Stimulated activated CD4-positive, alpha-beta T cell treated with anti-CD3 and anti-CD28 coated beads, Interleukin-12 subunit alpha, Interleukin-12 subunit beta, amount 100 ng/mL, for 48 hours (primary cell): ENCODE measurements at regions not wholly inside any gene's neighbourhood (a gene's known extent, or its start where the extent isn't known, plus 50 kb on each side); places are given as distances from the start of the nearest gene placed in this dataset.
"Not testable (repeated sequence)": the region's sequence is repeated elsewhere in the genome, so short reads cannot be mapped to it uniquely, and the experiment has no call there.

Experiments used
- DNase-seq, 3 donors: peaks; one replicate each; pipeline ENCODE4 v3.0.0-alpha.2; 2020; ENCODE audit warnings: low read depth in 2 of 3, low spot score in 1 of 3

GRCh38 chr7:120052884-120053382 is 220.0 kb upstream of the KCND2 start:
- DNase-seq: no peak

DNA sequence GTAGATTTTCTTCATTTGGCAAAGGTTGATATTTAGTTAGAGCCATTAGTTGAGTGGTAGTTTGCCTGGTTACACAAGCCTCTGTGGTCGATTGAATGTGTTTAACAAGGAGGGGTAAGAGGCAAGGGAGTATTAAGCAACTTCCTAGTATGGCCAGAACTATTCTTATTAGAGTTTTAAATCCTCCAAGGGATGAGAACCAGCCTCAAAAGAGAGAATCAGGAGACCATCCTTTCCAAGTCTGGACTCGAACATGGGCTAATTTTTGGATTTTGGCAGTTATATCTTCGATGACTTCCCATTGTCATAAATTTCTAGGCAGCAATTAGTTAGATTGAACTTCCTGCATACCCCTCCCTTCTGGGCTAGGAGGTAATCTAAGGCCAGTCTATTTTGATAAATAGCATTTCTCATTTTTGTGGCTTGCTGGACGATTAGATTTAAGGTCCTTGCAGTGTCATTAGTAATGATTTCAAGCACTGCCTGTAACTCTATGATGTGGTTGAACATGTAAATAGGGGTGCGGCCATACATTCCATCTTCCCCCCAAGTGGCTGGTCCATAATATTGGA is 219.5 kb upstream of the KCND2 start:
- DNase-seq: no peak

- DNase-seq: no peak
These were observed 218.4 kb upstream of the KCND2 start for GRCh38 chr7:120054376-120055100.

DNA sequence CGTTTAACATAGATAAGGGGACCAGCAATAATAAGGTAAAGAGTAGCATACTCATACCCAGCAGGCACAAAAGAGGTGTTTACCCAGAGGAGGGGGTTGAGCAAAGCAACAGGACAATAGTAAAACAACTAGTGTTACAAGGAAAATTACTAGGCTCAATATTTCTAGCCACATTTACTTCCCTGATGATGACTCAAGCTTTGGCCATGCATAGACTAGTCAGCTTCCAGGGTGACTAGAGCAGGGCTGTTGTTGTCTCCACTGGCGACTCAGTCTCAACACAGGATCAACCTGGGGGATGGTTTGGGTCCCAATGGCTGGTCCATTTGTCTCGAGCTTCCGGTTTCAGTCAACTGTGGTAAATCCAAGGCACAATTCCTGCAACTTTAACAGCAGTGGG is 217.7 kb upstream of the KCND2 start:
- DNase-seq: no peak

DNA sequence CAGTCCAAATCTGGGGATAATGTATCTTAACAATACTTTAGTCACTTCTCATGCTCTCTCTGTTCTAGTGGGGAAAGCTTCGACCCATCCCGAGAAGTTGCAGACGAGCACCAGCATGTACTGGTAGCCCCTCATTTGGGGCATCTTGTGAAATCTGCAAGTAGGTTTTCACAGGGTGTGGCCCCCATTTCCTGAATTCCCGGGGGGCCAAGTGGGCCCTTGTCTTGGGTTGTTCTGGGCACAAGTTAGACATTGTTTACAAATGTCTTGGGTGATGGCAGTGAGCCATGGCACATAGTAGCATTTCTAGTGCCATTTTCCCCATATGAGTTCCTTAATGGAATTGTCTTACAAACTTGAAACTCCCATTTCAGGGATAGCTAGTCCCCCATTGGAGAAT is 216.7 kb upstream of the KCND2 start:
- DNase-seq: no peak

GRCh38 chr7:120059641-120060040 is 213.3 kb upstream of the KCND2 start:
- DNase-seq: no peak

DNA sequence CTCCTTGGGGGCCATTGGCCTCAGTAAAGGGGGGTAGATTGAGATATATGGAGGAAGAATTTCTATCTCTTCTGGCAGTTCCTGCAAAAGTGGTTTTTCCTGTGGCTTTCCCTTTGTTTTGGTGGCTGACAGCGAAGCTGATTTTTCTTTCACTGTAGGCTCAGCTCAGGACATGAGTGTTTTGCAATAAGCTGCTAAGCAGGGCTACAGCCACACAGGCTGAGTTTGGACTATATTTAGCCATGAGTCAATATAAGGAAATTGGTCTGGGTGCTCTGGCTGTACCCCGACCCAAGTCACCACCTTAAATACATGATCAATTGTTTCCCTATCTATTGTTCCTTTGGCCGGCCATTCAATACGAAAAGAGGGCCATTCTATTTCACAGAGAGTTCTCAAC is 212.7 kb upstream of the KCND2 start:
- DNase-seq: no peak

DNA sequence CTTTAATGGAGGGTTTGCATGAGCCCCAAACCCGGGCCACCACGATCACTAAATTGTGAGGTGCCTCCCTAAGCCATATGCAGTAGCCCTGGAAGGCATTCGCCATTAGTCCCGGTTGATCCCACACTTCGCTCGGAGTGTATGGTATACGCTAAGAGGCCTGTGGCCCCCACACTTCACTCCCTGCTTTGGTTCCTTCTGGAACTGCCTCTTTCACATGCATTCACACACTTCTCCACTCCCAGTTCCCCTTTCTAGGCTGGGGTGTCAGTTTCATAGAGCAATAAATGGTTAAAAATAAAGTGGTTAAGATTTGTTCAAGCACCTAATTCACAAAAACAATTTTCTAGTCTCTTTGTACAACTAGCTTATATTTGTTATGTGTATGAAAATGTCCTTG is 212.1 kb upstream of the KCND2 start:
- DNase-seq: no peak

- DNase-seq: no peak
These were observed 208.4 kb upstream of the KCND2 start for GRCh38 chr7:120064565-120064964.

GRCh38 chr7:120066898-120067297 is 206.1 kb upstream of the KCND2 start:
- not testable (repeated sequence) for DNase-seq

- no peak for DNase-seq
These were observed 202.8 kb upstream of the KCND2 start for GRCh38 chr7:120070201-120070600.

DNA sequence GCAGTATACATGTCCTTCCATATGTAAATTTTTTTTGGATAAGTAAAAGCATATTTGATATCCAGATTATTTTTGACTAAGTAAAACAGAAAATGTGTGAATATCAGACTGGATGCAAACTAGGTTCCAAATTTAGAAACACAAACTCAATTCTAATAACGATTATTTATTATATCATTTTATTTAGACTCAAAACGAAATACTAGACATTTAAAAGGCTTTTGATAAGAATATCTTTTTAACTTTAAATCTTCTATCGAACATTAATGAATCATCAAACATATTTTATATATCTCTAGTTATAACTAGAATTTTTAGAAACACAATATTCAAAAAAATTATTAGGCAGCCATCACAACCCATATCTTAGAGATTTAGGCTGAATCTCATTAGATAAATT is 195.2 kb upstream of the KCND2 start:
- no peak for DNase-seq

DNA sequence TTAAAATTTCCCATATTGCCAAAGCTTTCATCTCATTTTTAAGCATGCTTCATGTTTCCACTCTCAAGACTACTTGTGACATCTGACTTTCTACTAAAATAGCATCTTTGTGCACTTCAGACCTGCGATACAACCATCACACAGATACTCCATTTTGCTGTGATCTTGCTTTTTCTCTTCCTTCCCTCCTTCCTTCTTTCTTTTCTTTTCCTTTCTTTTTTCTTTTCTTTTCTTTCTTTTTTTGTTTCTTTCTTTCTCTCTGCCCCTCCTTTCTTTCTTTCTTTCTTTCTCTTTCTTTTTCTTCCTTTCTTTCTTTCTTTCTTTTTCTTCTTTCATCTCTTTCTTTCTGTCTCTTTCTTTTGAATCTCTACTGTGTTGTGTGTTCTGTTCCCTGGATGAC is 194.0 kb upstream of the KCND2 start:
- DNase-seq: no peak

- no peak for DNase-seq
These were observed 193.3 kb upstream of the KCND2 start for GRCh38 chr7:120079704-120080103.

DNA sequence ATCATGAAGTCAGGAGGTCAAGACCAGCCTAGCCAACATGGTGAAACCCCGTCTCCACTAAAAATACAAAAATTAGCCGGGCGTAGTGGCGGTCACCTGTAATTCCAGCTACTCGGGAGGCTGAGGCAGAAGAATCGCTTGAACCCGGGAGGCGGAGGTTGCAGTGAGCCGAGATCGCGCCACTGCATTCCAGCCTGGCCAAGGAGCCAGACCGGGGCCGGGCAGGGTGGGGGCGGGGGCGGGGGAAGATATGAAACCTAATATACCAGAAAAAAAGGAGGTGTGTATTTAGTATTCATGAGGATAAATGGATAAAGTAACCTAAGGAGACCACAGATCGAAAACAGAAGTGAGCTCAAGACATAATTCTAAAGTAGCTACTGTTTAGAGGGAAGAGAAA is 186.5 kb upstream of the KCND2 start:
- DNase-seq: not testable (repeated sequence)

- DNase-seq: no peak
These were observed 183.0 kb upstream of the KCND2 start for GRCh38 chr7:120089968-120090367.

DNA sequence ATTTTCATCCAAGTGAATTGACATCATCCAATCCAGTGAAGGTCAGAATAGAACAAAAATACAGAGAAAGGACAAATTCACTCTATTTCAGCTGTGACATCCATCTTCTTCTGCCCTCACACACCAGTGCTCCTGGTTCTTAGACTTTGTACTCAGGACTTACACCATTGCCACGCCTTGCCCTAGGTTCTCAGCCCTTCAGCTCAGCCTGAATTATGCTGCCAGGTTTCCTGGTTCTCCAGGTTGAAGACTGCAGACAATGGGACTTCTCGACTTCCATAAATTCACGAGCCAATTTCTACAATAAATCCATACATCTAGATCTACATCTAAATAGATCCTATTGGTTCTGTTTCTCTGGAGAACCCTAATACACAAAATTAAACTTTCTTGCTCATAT is 181.2 kb upstream of the KCND2 start:
- DNase-seq: no peak

DNA sequence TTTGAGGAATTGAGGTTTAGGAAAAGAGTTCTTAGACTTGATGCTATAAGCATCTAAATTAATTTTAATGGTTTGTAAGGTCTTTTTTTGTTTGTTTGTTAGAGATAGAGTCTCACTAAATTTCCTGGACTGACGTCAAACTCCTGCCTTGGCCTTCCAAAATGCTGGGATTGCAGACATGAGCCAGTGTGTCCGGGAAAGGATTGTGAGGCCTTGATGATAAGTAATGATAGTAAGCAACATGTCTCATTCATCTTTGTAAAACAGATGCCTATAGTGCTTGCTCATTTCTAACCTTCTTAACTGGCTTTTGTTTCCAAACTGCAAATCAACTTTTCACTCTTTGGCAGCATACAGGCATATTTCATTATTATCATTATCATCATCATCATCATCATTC is 176.0 kb upstream of the KCND2 start:
- DNase-seq: no peak

DNA sequence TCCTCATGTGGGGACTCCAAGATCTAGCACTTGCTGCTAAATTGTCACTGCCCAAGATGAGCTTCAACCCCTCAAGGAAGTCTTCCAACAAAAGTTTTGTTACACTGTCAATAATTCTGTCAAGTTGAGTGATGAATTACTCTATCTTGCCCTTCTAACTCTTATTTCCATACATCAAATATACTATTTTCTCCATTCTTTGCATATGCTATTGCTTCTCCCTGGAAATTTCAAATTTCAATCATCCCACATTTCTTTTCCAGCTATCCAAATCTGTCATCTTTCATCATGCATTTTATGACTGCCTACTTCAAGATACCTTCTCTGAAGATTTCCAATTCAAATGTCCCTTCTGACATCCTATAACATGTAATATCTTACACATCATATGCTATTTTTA is 175.2 kb upstream of the KCND2 start:
- DNase-seq: no peak

DNA sequence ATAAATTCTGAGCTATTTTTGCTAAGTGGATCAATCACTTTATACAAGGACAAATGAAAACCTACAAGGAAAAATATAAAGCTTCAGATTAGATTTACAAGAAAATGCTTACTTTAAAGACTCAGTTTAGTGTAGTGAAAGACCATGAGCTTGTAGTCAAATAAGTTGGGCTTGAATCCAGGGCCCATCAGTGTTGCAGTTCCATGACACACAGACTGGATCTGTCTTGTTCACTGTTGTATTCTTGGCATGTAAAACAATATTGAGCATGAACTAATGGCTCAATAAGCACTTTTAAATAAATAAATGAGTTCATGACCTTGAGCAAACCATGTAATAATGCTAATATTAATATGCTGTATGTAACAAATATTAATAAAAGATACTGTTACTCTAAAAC is 164.6 kb upstream of the KCND2 start:
- DNase-seq: no peak

GRCh38 chr7:120110169-120110568 is 162.8 kb upstream of the KCND2 start:
- DNase-seq: no peak

GRCh38 chr7:120114626-120115025 is 158.3 kb upstream of the KCND2 start:
- no peak for DNase-seq

DNA sequence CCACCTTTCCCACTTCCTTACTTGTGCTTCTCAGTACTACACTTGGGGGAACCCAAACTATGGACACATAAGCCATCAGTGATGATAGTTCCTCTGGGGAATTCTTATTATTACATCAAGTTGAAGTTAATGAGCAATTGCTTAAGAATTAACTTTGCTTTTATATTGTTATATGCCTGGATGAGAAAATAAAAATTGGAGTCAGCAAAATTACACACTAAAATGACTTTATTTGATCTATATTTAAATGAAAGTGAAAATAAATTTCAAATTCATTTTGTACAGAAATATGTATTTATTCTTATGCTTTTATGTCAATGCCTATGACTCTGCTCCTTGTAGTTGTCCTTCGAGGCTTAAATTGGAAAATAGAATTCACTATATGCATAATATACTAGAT is 149.4 kb upstream of the KCND2 start:
- DNase-seq: no peak
